ENCODE measurements at regions not wholly inside any gene's neighbourhood (a gene's known extent, or its start where the extent isn't known, plus 50 kb on each side); places are given as distances from the start of the nearest gene placed in this dataset.

- no peak for TF ChIP-seq CTCF (conservative IDR thresholded peaks at IDR 0.05; ENCODE audit: low read length)
- TF ChIP-seq EZH2phosphoT487 (IDR thresholded peaks at IDR 0.05; ENCODE audit: borderline replicate concordance, low read depth, low read length): no peak
Measured at GRCh38 chr10:124303662-124304418, 114.9 kb downstream of the OAT start.
